Testis (tissue), 2 donors: ENCODE measurements at regions not wholly inside any gene's neighbourhood (a gene's known extent, or its start where the extent isn't known, plus 50 kb on each side); places are given as distances from the start of the nearest gene placed in this dataset.
"Not testable (repeated sequence)": the region's sequence is repeated elsewhere in the genome, so short reads cannot be mapped to it uniquely, and the experiment has no call there.

ENCODE experiments used
- CTCF ChIP-seq, 3 experiments: fragments of 450-650 bp in 2 of 3; fragments of 200-600 bp in 1 of 3; sonication (generic) in 1 of 3; IDR thresholded peaks; one replicate each; pipeline ENCODE4 v1.5.1; 2016 to 2019; ENCODE audit warnings: antibody characterized with exemption in 3 of 3, mild to moderate bottlenecking in 2 of 3, moderate library complexity in 1 of 3
- POLR2A ChIP-seq: fragments of 450-650 bp; IDR thresholded peaks from one replicate; pipeline ENCODE4 v1.6.1; 2017; ENCODE audit warnings: antibody characterized with exemption, mild to moderate bottlenecking, moderate library complexity

- not testable (repeated sequence) for TF ChIP-seq CTCF (IDR thresholded peaks at IDR 0.05); POLR2A
These were observed 327.2 kb upstream of the SLC39A10 start for GRCh38 chr2:195329784-195330183.
